OCI-LY1 (cell line): ENCODE measurements at regions not wholly inside any gene's neighbourhood (a gene's known extent, or its start where the extent isn't known, plus 50 kb on each side); places are given as distances from the start of the nearest gene placed in this dataset.

ENCODE experiments used
- CTCF ChIP-seq: fragments of 200-600 bp; sonication (generic), shearing (Covaris generic); IDR thresholded peaks from 2 replicates; pipeline ENCODE4 v1.5.1; 2017; ENCODE audit warnings: mild to moderate bottlenecking, antibody characterized with exemption, low read length, moderate library complexity, mixed read lengths
- EZH2 ChIP-seq: fragments of 200-600 bp; sonication (generic), shearing (Covaris generic); IDR thresholded peaks from 2 replicates; pipeline ENCODE4 v1.8.0; 2017; ENCODE audit warnings: borderline replicate concordance, mixed run types, mild to moderate bottlenecking, antibody characterized with exemption, low read length, moderate library complexity, mixed read lengths

GRCh38 chr7:22597844-22598243, 97.9 kb upstream of the STEAP1B start:
- TF ChIP-seq CTCF (no peak), EZH2 (no peak)
